Astrocyte (in vitro differentiated cells and primary cell): ENCODE measurements at regions not wholly inside any gene's neighbourhood (a gene's known extent, or its start where the extent isn't known, plus 50 kb on each side); places are given as distances from the start of the nearest gene placed in this dataset.
A peak's percentile ranks its signal among the peaks of the same experiment; 100 is the strongest.

Experiments used
- CTCF ChIP-seq: IDR thresholded peaks from 2 replicates; pipeline ENCODE4 v1.5.1; 2011; ENCODE audit warnings: low read depth, mild to moderate bottlenecking, inconsistent platforms, low read length, moderate library complexity; ENCODE audit not compliant: insufficient read depth
- EZH2 ChIP-seq: IDR thresholded peaks from 2 replicates; pipeline ENCODE4 v1.6.1; 2012; ENCODE audit warnings: mild to moderate bottlenecking, low read length, inconsistent platforms; ENCODE audit not compliant: insufficient read depth

GRCh38 chr4:119785963-119786362 lies 157.4 kb upstream of the PDE5A start:
- TF ChIP-seq EZH2 (no peak), CTCF (peak; percentile 23)
